Parathyroid adenoma (tissue), 2 donors: ENCODE measurements at regions not wholly inside any gene's neighbourhood (a gene's known extent, or its start where the extent isn't known, plus 50 kb on each side); places are given as distances from the start of the nearest gene placed in this dataset.
"Not testable (repeated sequence)": the region's sequence is repeated elsewhere in the genome, so short reads cannot be mapped to it uniquely, and the experiment has no call there.

Source experiments
- H2AFZ ChIP-seq: fragments of 300-600 bp; sonication (generic); one replicate; pipeline ENCODE4 v1.7.0; 2017; ENCODE audit warnings: antibody characterized with exemption, mild to moderate bottlenecking
- H3K27ac ChIP-seq: fragments of 300-600 bp; sonication (generic); one replicate; pipeline ENCODE4 v1.7.0; 2017
- H3K27me3 ChIP-seq: fragments of 300-600 bp; sonication (generic); one replicate; pipeline ENCODE4 v1.7.0; 2017; ENCODE audit warnings: low read length; ENCODE audit not compliant: control insufficient read depth, insufficient read depth
- H3K36me3 ChIP-seq: fragments of 300-600 bp; sonication (generic); one replicate; pipeline ENCODE4 v1.7.0; 2017; ENCODE audit warnings: low read length; ENCODE audit not compliant: control insufficient read depth, insufficient read depth
- H3K4me1 ChIP-seq: fragments of 300-600 bp; sonication (generic); one replicate; pipeline ENCODE4 v1.7.0; 2017; ENCODE audit warnings: control low read depth
- H3K4me2 ChIP-seq: fragments of 300-600 bp; sonication (generic); one replicate; pipeline ENCODE4 v1.7.0; 2017; ENCODE audit warnings: low read length
- H3K4me3 ChIP-seq: fragments of 300-600 bp; sonication (generic); one replicate; pipeline ENCODE4 v1.7.0; 2017; ENCODE audit warnings: low read depth, low read length
- H3K79me2 ChIP-seq: fragments of 300-600 bp; sonication (generic); one replicate; pipeline ENCODE4 v1.7.0; 2017; ENCODE audit warnings: control low read depth
- H3K9ac ChIP-seq: fragments of 300-600 bp; sonication (generic); one replicate; pipeline ENCODE4 v1.7.0; 2017; ENCODE audit warnings: mild to moderate bottlenecking
- H3K9me3 ChIP-seq: fragments of 300-600 bp; sonication (generic); one replicate; pipeline ENCODE4 v1.7.0; 2017; ENCODE audit warnings: low read length; ENCODE audit not compliant: control insufficient read depth
- CTCF ChIP-seq: fragments of 300-600 bp; sonication (generic); IDR thresholded peaks from one replicate; pipeline ENCODE4 v1.7.0; 2017; ENCODE audit warnings: antibody characterized with exemption, mild to moderate bottlenecking
- donor health status: primary hyperparathyroidism.

DNA sequence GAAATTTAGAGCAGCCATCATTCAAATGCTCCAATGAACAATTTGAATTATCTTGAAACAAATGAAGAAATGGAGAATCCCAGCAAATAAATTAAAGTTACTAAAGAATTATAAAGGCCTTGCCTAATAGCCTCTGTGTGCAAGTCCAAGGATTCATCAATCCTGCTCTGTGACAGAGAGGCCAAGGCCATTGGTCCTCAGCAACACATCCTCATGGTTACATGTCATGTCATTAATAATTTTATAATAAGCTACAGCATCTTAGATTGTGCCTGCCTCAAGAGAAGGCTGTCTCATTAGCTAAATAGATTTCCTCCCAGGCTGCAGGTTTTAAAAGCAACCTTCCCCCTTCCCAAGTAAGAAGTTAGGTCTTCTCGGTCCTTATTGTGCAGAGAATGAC lies 611.6 kb downstream of the FBXO15 start:
- Histone ChIP-seq H3K4me3 (no peak overlapping the region), H3K9ac (no peak overlapping the region), H3K27me3 (no peaks in the 10 kb centered on the region), H3K9me3 (no peaks in the 10 kb centered on the region), H2AFZ (no peak overlapping the region), H3K36me3 (no peaks in the 10 kb centered on the region), H3K4me2 (no peak overlapping the region), H3K27ac (no peak overlapping the region), H3K79me2 (no peaks in the 10 kb centered on the region), H3K4me1 (no peaks in the 10 kb centered on the region)
- no peak for TF ChIP-seq CTCF

- no peak overlapping the region for H3K9ac ChIP-seq
- H3K9me3 ChIP-seq, result no peaks in the 10 kb centered on the region
- H3K4me1 ChIP-seq, result no peaks in the 10 kb centered on the region
- no peak overlapping the region for H2AFZ ChIP-seq
- H3K27me3 ChIP-seq, result no peaks in the 10 kb centered on the region
- no peak for TF ChIP-seq CTCF
- H3K4me3 ChIP-seq, result no peak overlapping the region
- H3K36me3 ChIP-seq, result no peaks in the 10 kb centered on the region
- no peak overlapping the region for H3K27ac ChIP-seq
- H3K79me2 ChIP-seq, result no peaks in the 10 kb centered on the region
- no peak overlapping the region for H3K4me2 ChIP-seq
These were observed 612.4 kb downstream of the FBXO15 start for GRCh38 chr18:73535189-73535588.

- no peak overlapping the region for H3K27ac ChIP-seq
- H3K36me3 ChIP-seq, result no peaks in the 10 kb centered on the region
- no peak overlapping the region for H3K4me2 ChIP-seq
- no peak overlapping the region for H3K9ac ChIP-seq
- no peak for TF ChIP-seq CTCF
- H2AFZ ChIP-seq, result no peak overlapping the region
- H3K9me3 ChIP-seq, result no peaks in the 10 kb centered on the region
- H3K4me1 ChIP-seq, result no peaks in the 10 kb centered on the region
- H3K79me2 ChIP-seq, result no peaks in the 10 kb centered on the region
- H3K27me3 ChIP-seq, result no peaks in the 10 kb centered on the region
- H3K4me3 ChIP-seq, result no peak overlapping the region
These were observed 616.0 kb downstream of the FBXO15 start for GRCh38 chr18:73531601-73532000.

GRCh38 chr18:73528066-73528465 lies 619.6 kb downstream of the FBXO15 start:
- Histone ChIP-seq H3K9ac (no peak overlapping the region), H2AFZ (no peak overlapping the region)
- no peak for TF ChIP-seq CTCF

DNA sequence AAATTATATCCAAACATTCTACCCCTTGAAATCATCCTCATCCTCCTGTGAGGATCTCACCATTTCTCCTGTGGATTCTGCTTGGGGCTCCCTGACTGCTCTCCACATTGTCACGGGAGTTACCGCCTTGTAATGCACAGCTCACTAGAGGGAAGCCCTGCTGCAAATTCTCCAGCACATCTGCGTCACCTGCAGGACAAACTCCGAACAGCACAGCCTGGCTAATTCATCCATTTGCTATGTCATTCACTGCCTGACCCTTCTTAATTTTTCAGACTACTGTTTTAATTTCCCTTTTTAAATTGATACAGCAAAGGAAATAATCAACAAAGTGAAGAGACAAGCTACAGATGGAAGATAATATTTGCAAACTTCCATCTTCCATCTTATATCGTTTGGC lies 627.4 kb downstream of the FBXO15 start:
- H3K79me2 ChIP-seq, result no peaks in the 10 kb centered on the region
- no peak overlapping the region for H3K4me3 ChIP-seq
- H3K4me1 ChIP-seq, result no peaks in the 10 kb centered on the region
- no peak overlapping the region for H3K4me2 ChIP-seq
- H3K36me3 ChIP-seq, result no peaks in the 10 kb centered on the region
- no peak overlapping the region for H2AFZ ChIP-seq
- no peak for TF ChIP-seq CTCF
- no peaks in the 10 kb centered on the region for H3K9me3 ChIP-seq
- H3K27ac ChIP-seq, result no peak overlapping the region
- no peaks in the 10 kb centered on the region for H3K27me3 ChIP-seq
- H3K9ac ChIP-seq, result no peak overlapping the region

More at GRCh38 chr18:73528066-73528465, 619.6 kb downstream of the FBXO15 start:
- Histone ChIP-seq H3K4me3 (no peak overlapping the region), H3K36me3 (no peaks in the 10 kb centered on the region), H3K27me3 (no peaks in the 10 kb centered on the region), H3K27ac (no peak overlapping the region), H3K79me2 (no peaks in the 10 kb centered on the region), H3K4me1 (no peaks in the 10 kb centered on the region), H3K4me2 (no peak overlapping the region), H3K9me3 (no peaks in the 10 kb centered on the region)

DNA sequence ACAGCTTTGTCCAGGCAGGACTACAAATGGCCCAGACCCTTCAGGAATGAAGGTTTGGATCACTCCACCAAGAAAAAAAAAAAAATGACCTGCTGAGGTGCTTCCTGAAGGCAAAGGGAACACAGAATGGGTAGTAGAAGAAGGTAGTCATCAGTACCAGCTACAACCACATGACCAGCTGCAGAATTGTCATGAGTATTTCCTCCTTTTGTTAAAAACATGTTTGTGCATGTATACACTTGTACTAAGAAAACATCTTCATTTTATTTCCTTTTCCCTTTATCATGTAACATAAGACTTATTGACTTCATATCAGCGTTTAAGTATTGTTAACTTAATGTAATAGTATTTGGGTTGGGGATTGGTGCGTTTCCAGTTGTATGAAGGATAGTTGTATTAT lies 631.6 kb downstream of the FBXO15 start:
- not testable (repeated sequence) for H3K9me3 ChIP-seq, H3K4me1 ChIP-seq, H3K79me2 ChIP-seq, H3K4me3 ChIP-seq, H2AFZ ChIP-seq, H3K27me3 ChIP-seq, H3K4me2 ChIP-seq, H3K27ac ChIP-seq, H3K36me3 ChIP-seq, H3K9ac ChIP-seq
